ENCODE measurements at regions not wholly inside any gene's neighbourhood (a gene's known extent, or its start where the extent isn't known, plus 50 kb on each side); places are given as distances from the start of the nearest gene placed in this dataset.

GRCh38 chr5:6902094-6902493, 188.9 kb downstream of the TENT4A start:
- CTCF ChIA-PET: no interaction called here
- Histone ChIP-seq H3K9me3 (no peaks in the 10 kb centered on the region), H3K4me2 (no peak overlapping the region), H3K27ac (no peak overlapping the region), H3K4me3 (no peak overlapping the region), H3K4me1 (peaks cover 8% of the 10 kb centered on the region; the same call in 1 of the 3 replicates)
- FAIRE-seq: no peak
- DNase-seq (ENCODE audit: low read depth in 1 of 2, low spot score in 1 of 2): no peak
- TF ChIP-seq CBX2 (IDR thresholded peaks at IDR 0.05; ENCODE audit: borderline replicate concordance, low read depth): no peak
- TF ChIP-seq FOXS1 (CRISPR knock-in tag; IDR thresholded peaks at IDR 0.05): no peak
- TF ChIP-seq CTCF (IDR thresholded peaks at IDR 0.05): no peak
- TF ChIP-seq MYC (IDR thresholded peaks at IDR 0.05; ENCODE audit: borderline replicate concordance, low read length): no peak
- TF ChIP-seq HMGXB4 (CRISPR knock-in tag; IDR thresholded peaks at IDR 0.05; ENCODE audit: borderline replicate concordance): no peak
- TF ChIP-seq REST (IDR thresholded peaks at IDR 0.05): no peak
- TF ChIP-seq CHD2 (IDR thresholded peaks at IDR 0.05; ENCODE audit: low read length, partially characterized antibody): no peak
- no peak for TF ChIP-seq TFCP2L1 (CRISPR knock-in tag; IDR thresholded peaks at IDR 0.05)
- TF ChIP-seq PBX3 (IDR thresholded peaks at IDR 0.05): no peak
- TF ChIP-seq NPAS2 (CRISPR knock-in tag; IDR thresholded peaks at IDR 0.05; ENCODE audit: borderline replicate concordance): no peak
- TF ChIP-seq MAX (IDR thresholded peaks at IDR 0.05): no peak
- TF ChIP-seq FOSB (CRISPR knock-in tag; IDR thresholded peaks at IDR 0.05): no peak
- TF ChIP-seq ZC3H11A (IDR thresholded peaks at IDR 0.05): no peak
- TF ChIP-seq EP300 (IDR thresholded peaks at IDR 0.05): no peak
- TF ChIP-seq ATOH8 (CRISPR knock-in tag; IDR thresholded peaks at IDR 0.05; ENCODE audit: low read depth): no peak
- no peak for TF ChIP-seq SREBF2 (IDR thresholded peaks at IDR 0.05)
- WGBS (ENCODE audit: missing lambda C conversion rate): 49% methylated on average over 3 of the region's 3 CpGs
- no peak for ATAC-seq
- POLR2A ChIA-PET: no interaction called here

- no peak overlapping the region for H3K27ac ChIP-seq
- no peak overlapping the region for H3K4me2 ChIP-seq
- no peak for FAIRE-seq
- no peaks in the 10 kb centered on the region for H3K9me3 ChIP-seq
- no peak for DNase-seq (ENCODE audit: low read depth in 1 of 2, low spot score in 1 of 2)
- CTCF ChIA-PET: no interaction called here
- no peak for ATAC-seq
- POLR2A ChIA-PET: no interaction called here
- H3K4me3 ChIP-seq: no peak overlapping the region
- TF ChIP-seq RAD21 (conservative IDR thresholded peaks at IDR 0.05 in 1 of 2, IDR thresholded peaks at IDR 0.05 in 1 of 2) (no peak), NFE2L2 (conservative IDR thresholded peaks at IDR 0.05; ENCODE audit: low read length) (no peak), MYC (IDR thresholded peaks at IDR 0.05; ENCODE audit: borderline replicate concordance, low read length) (no peak), EHF (CRISPR knock-in tag; IDR thresholded peaks at IDR 0.05) (no peak), PHF8 (IDR thresholded peaks at IDR 0.05; ENCODE audit: borderline replicate concordance, low read depth) (no peak), USF2 (IDR thresholded peaks at IDR 0.05) (no peak), ZC3H11A (IDR thresholded peaks at IDR 0.05) (no peak), HOXA7 (CRISPR knock-in tag; IDR thresholded peaks at IDR 0.05) (no peak), PBX3 (IDR thresholded peaks at IDR 0.05) (no peak), CEBPB (IDR thresholded peaks at IDR 0.05) (no peak), KDM5A (IDR thresholded peaks at IDR 0.05) (no peak), ZSCAN20 (CRISPR knock-in tag; IDR thresholded peaks at IDR 0.05) (no peak), FOSB (CRISPR knock-in tag; IDR thresholded peaks at IDR 0.05) (no peak)
- 19% methylated on average over 5 of the region's 5 CpGs for WGBS (ENCODE audit: missing lambda C conversion rate)
- H3K4me1 ChIP-seq: peaks cover 8% of the 10 kb centered on the region; the same call in 1 of the 3 replicates
Measured at GRCh38 chr5:6902597-6902996, 189.4 kb downstream of the TENT4A start.

Data from A549 (cell line).